ENCODE measurements at regions not wholly inside any gene's neighbourhood (a gene's known extent, or its start where the extent isn't known, plus 50 kb on each side); places are given as distances from the start of the nearest gene placed in this dataset.

GRCh38 chr7:12139416-12139815 lies 71.7 kb upstream of the TMEM106B start:
- no peak overlapping the region for H3K4me3 Mint-ChIP-seq (ENCODE audit: unreplicated experiment)
- intact Hi-C loops (cut with micrococcal nuclease; ENCODE audit: unreplicated experiment): no loop called here
- no peak overlapping the region for H3K27ac Mint-ChIP-seq (ENCODE audit: unreplicated experiment)
- H3K36me3 ChIP-seq (ENCODE audit: control insufficient read depth, insufficient read depth, low read length): no peaks in the 10 kb centered on the region
- no peak for TF ChIP-seq CTCF (IDR thresholded peaks at IDR 0.05; ENCODE audit: insufficient read depth in 1 of 2, low read depth in 1 of 2, low read length in 1 of 2, severe bottlenecking in 1 of 2, unreplicated experiment in 1 of 2)
- no peak for DNase-seq
- CTCF ChIA-PET: no interaction called here
- no peaks in the 10 kb centered on the region for H3K4me1 ChIP-seq
- no peak overlapping the region for H3K4me3 ChIP-seq (ENCODE audit: low read depth, low read length)
- no peaks in the 10 kb centered on the region for H3K4me1 Mint-ChIP-seq (ENCODE audit: low read depth, unreplicated experiment)
- no peaks in the 10 kb centered on the region for H3K9me3 ChIP-seq
- no peaks in the 10 kb centered on the region for H3K27me3 Mint-ChIP-seq (ENCODE audit: insufficient read depth, unreplicated experiment)
- POLR2A ChIA-PET: no interaction called here
- BruUV-seq (replicated peaks): no TSS peak
- H3K36me3 Mint-ChIP-seq (ENCODE audit: insufficient read depth, unreplicated experiment): no peaks in the 10 kb centered on the region
- H3K9me3 Mint-ChIP-seq (ENCODE audit: unreplicated experiment): no peaks in the 10 kb centered on the region
- no peaks in the 10 kb centered on the region for H3K27me3 ChIP-seq (replicated peaks; ENCODE audit: control insufficient read depth, insufficient read depth, low read length)

- Histone ChIP-seq H3K36me3 (ENCODE audit: control insufficient read depth, insufficient read depth, low read length) (no peaks in the 10 kb centered on the region), H3K4me1 (no peaks in the 10 kb centered on the region), H3K27me3 (replicated peaks; ENCODE audit: control insufficient read depth, insufficient read depth, low read length) (no peaks in the 10 kb centered on the region), H3K4me3 (ENCODE audit: low read depth, low read length) (no peak overlapping the region), H3K9me3 (no peaks in the 10 kb centered on the region)
- Mint-ChIP-seq H3K27me3 (ENCODE audit: insufficient read depth, unreplicated experiment) (no peaks in the 10 kb centered on the region), H3K27ac (ENCODE audit: unreplicated experiment) (no peak overlapping the region), H3K4me3 (ENCODE audit: unreplicated experiment) (no peak overlapping the region), H3K36me3 (ENCODE audit: insufficient read depth, unreplicated experiment) (no peaks in the 10 kb centered on the region), H3K9me3 (ENCODE audit: unreplicated experiment) (no peaks in the 10 kb centered on the region), H3K4me1 (ENCODE audit: low read depth, unreplicated experiment) (no peaks in the 10 kb centered on the region)
- no peak for TF ChIP-seq CTCF (IDR thresholded peaks at IDR 0.05; ENCODE audit: insufficient read depth in 1 of 2, low read depth in 1 of 2, low read length in 1 of 2, severe bottlenecking in 1 of 2, unreplicated experiment in 1 of 2)
- ChIA-PET POLR2A (no interaction called here), CTCF (no interaction called here)
- intact Hi-C loops (cut with micrococcal nuclease; ENCODE audit: unreplicated experiment): no loop called here
- no TSS peak for BruUV-seq (replicated peaks)
- DNase-seq: no peak
Measured at GRCh38 chr7:12146813-12147212, 64.3 kb upstream of the TMEM106B start.

DNA sequence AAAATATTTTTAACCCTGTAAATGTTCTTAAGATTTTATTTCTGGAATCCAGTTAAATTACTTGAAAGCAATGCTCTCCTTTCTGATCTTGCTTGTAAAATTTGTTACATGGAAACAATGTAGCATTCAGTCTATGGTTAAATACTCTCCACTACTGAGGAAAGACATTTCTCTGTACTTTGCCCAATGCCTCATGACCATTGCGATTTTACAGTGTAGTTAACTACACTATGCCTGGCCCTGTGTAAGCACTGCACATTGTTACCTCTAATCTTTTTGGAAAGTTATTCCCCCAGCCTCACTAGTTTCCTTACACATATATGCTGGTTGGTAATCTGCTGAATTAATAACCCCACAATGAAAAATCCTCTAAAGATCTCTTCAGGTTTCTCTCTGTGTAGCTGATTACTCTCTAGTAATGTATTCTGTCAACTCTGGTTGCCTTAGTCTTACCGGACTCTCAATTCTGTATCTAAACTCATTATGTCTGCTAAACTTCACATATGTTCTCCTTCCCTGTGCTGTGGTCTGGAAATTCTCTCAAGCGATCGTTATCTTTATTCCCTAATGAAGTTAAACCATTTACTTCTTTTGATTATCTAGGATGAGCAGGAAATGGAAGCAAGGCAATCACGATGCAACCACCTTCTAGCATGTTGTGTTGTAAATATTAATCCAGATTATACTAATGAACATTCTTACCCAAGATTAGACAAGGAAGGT lies 58.7 kb upstream of the TMEM106B start:
- H3K9me3 ChIP-seq: no peaks in the 10 kb centered on the region
- ChIA-PET CTCF (no interaction called here), POLR2A (no interaction called here)
- Mint-ChIP-seq H3K27ac (ENCODE audit: unreplicated experiment) (peak overlapping the region; percentile 60), H3K4me1 (ENCODE audit: low read depth, unreplicated experiment) (peaks cover 8% of the 10 kb centered on the region), H3K27me3 (ENCODE audit: insufficient read depth, unreplicated experiment) (no peaks in the 10 kb centered on the region), H3K36me3 (ENCODE audit: insufficient read depth, unreplicated experiment) (no peaks in the 10 kb centered on the region), H3K4me3 (ENCODE audit: unreplicated experiment) (no peak overlapping the region), H3K9me3 (ENCODE audit: unreplicated experiment) (no peaks in the 10 kb centered on the region)
- intact Hi-C loops (cut with micrococcal nuclease; ENCODE audit: unreplicated experiment): no loop called here
- BruUV-seq (replicated peaks): no TSS peak
- H3K36me3 ChIP-seq (ENCODE audit: control insufficient read depth, insufficient read depth, low read length): no peaks in the 10 kb centered on the region
- no peak overlapping the region for H3K4me3 ChIP-seq (ENCODE audit: low read depth, low read length)
- H3K27me3 ChIP-seq (replicated peaks; ENCODE audit: control insufficient read depth, insufficient read depth, low read length): no peaks in the 10 kb centered on the region
- no peak for TF ChIP-seq CTCF (IDR thresholded peaks at IDR 0.05; ENCODE audit: insufficient read depth in 1 of 2, low read depth in 1 of 2, low read length in 1 of 2, severe bottlenecking in 1 of 2, unreplicated experiment in 1 of 2)
- no peaks in the 10 kb centered on the region for H3K4me1 ChIP-seq
- no peak for DNase-seq

All from Caco-2 (cell line).